H9 (cell line): ENCODE measurements at regions not wholly inside any gene's neighbourhood (a gene's known extent, or its start where the extent isn't known, plus 50 kb on each side); places are given as distances from the start of the nearest gene placed in this dataset.

Source experiments
- DNase-seq: peaks from one replicate; pipeline ENCODE4 v3.0.0-alpha.2; 2017
- H2AFZ ChIP-seq: one replicate; pipeline ENCODE4 v1.6.1; 2013; ENCODE audit warnings: mild to moderate bottlenecking, low read length, control low read depth, moderate library complexity
- H2AK5ac ChIP-seq: 2 replicates; pipeline ENCODE4 v1.6.1; 2013; ENCODE audit warnings: low read length, control low read depth, mixed read lengths; ENCODE audit not compliant: insufficient read length
- H2BK120ac ChIP-seq: one replicate; pipeline ENCODE4 v1.6.1; 2013; ENCODE audit warnings: low read depth, mild to moderate bottlenecking, low read length, control low read depth, inconsistent platforms; ENCODE audit not compliant: poor library complexity, severe bottlenecking
- H2BK12ac ChIP-seq: 2 replicates; pipeline ENCODE4 v1.6.1; 2013; ENCODE audit warnings: low read length, control low read depth, mixed read lengths, low read depth; ENCODE audit not compliant: insufficient read length
- H2BK15ac ChIP-seq: 2 replicates; pipeline ENCODE4 v1.6.1; 2013; ENCODE audit warnings: low read depth, low read length, control low read depth
- H2BK20ac ChIP-seq: one replicate; pipeline ENCODE4 v1.6.1; 2013; ENCODE audit warnings: low read depth, mild to moderate bottlenecking, low read length, control low read depth, inconsistent platforms; ENCODE audit not compliant: poor library complexity, severe bottlenecking
- H2BK5ac ChIP-seq: 2 replicates; pipeline ENCODE4 v1.6.1; 2013; ENCODE audit warnings: low read length, control low read depth, mixed read lengths; ENCODE audit not compliant: insufficient read length
- H3K14ac ChIP-seq: 2 replicates; pipeline ENCODE4 v1.6.1; 2013; ENCODE audit warnings: low read length, control low read depth; ENCODE audit not compliant: insufficient read depth
- H3K18ac ChIP-seq: 2 replicates; pipeline ENCODE4 v1.6.1; 2013; ENCODE audit warnings: low read depth, mild to moderate bottlenecking, mixed read lengths, low read length, control low read depth; ENCODE audit not compliant: insufficient read length
- H3K23ac ChIP-seq: 2 replicates; pipeline ENCODE4 v1.6.1; 2013; ENCODE audit warnings: low read length, control low read depth, mixed read lengths, low read depth; ENCODE audit not compliant: insufficient read length
- H3K23me2 ChIP-seq: 2 replicates; pipeline ENCODE4 v1.6.1; 2013; ENCODE audit warnings: low read depth, mild to moderate bottlenecking, mixed read lengths, low read length, control low read depth; ENCODE audit not compliant: insufficient read length, poor library complexity, severe bottlenecking
- H3K27ac ChIP-seq: 2 replicates; pipeline ENCODE4 v1.5.1; 2013; ENCODE audit warnings: low read length, control low read depth, mixed read lengths, low read depth; ENCODE audit not compliant: insufficient read length
- H3K27me3 ChIP-seq: 2 replicates; pipeline ENCODE4 v1.6.1; 2013; ENCODE audit warnings: low read length, control low read depth, inconsistent platforms; ENCODE audit not compliant: insufficient read depth
- H3K4ac ChIP-seq: 2 replicates; pipeline ENCODE4 v1.6.1; 2013; ENCODE audit warnings: low read depth, mild to moderate bottlenecking, control low read depth, inconsistent platforms, low read length, moderate library complexity
- H3K4me1 ChIP-seq: 2 replicates; pipeline ENCODE4 v1.6.1; 2013; ENCODE audit warnings: low read length, control low read depth, inconsistent platforms; ENCODE audit not compliant: insufficient read depth
- H3K4me2 ChIP-seq: 2 replicates; pipeline ENCODE4 v1.6.1; 2013; ENCODE audit warnings: low read length, control low read depth, mixed read lengths; ENCODE audit not compliant: insufficient read length, insufficient read depth
- H3K56ac ChIP-seq: 2 replicates; pipeline ENCODE4 v1.6.1; 2013; ENCODE audit warnings: low read depth, mild to moderate bottlenecking, mixed read lengths, low read length, control low read depth; ENCODE audit not compliant: insufficient read length
- H3K79me1 ChIP-seq: 2 replicates; pipeline ENCODE4 v1.6.1; 2013; ENCODE audit warnings: low read depth, mild to moderate bottlenecking, moderate library complexity, low read length, control low read depth, inconsistent platforms; ENCODE audit not compliant: insufficient read depth, poor library complexity, severe bottlenecking
- H3K79me2 ChIP-seq: 2 replicates; pipeline ENCODE4 v1.6.1; 2013; ENCODE audit warnings: low read length, control low read depth, inconsistent platforms; ENCODE audit not compliant: insufficient read depth
- H3K9ac ChIP-seq: 2 replicates; pipeline ENCODE4 v1.6.1; 2013; ENCODE audit warnings: low read length, control low read depth, mixed read lengths; ENCODE audit not compliant: insufficient read length; ENCODE audit errors: extremely low read depth
- H3K9me3 ChIP-seq: one replicate; pipeline ENCODE4 v1.6.1; 2013; ENCODE audit warnings: low read depth, low read length, inconsistent platforms; ENCODE audit not compliant: control insufficient read depth
- H3T11ph ChIP-seq: one replicate; pipeline ENCODE4 v1.6.1; 2013; ENCODE audit warnings: mild to moderate bottlenecking, low read length, control low read depth, inconsistent platforms
- H4K20me1 ChIP-seq: one replicate; pipeline ENCODE4 v1.6.1; 2013; ENCODE audit not compliant: control insufficient read depth, insufficient read length, insufficient read depth
- H4K5ac ChIP-seq: 2 replicates; pipeline ENCODE4 v1.6.1; 2013; ENCODE audit warnings: low read depth, mild to moderate bottlenecking, mixed read lengths, low read length, control low read depth; ENCODE audit not compliant: insufficient read length
- H4K8ac ChIP-seq: replicated peaks from 2 replicates; pipeline ENCODE4 v1.6.1; 2013; ENCODE audit warnings: low read length, control low read depth, mixed read lengths, low read depth; ENCODE audit not compliant: insufficient read length
- H4K91ac ChIP-seq: 2 replicates; pipeline ENCODE4 v1.6.1; 2013; ENCODE audit warnings: low read depth, mild to moderate bottlenecking, moderate library complexity, mixed read lengths, low read length, control low read depth; ENCODE audit not compliant: insufficient read length
- H3K27ac Mint-ChIP-seq, 3 experiments: 2 replicates in 2 of 3; 3 replicates in 1 of 3; pipeline ENCODE4 v1.8.0; 2020 to 2021; ENCODE audit warnings: mixed read lengths in 3 of 3, mild to moderate bottlenecking in 1 of 3, moderate library complexity in 1 of 3
- H3K27me3 Mint-ChIP-seq: 2 replicates; pipeline ENCODE4 v1.8.0; 2021; ENCODE audit warnings: low read depth, mild to moderate bottlenecking, moderate library complexity, mixed read lengths
- H3K36me3 Mint-ChIP-seq, 3 experiments: 2 replicates in 2 of 3; 3 replicates in 1 of 3; pipeline ENCODE4 v1.8.0; 2020 to 2021; ENCODE audit warnings: low read depth in 3 of 3, mixed read lengths in 3 of 3; ENCODE audit not compliant: insufficient read depth in 1 of 3
- H3K4me1 Mint-ChIP-seq, 2 experiments: 2 replicates each; pipeline ENCODE4 v1.8.0; 2020; ENCODE audit warnings: mixed read lengths in 2 of 2
- H3K4me3 Mint-ChIP-seq, 2 experiments: 2 replicates in 1 of 2; 3 replicates in 1 of 2; pipeline ENCODE4 v1.8.0; 2020 to 2021; ENCODE audit warnings: mild to moderate bottlenecking in 2 of 2, mixed read lengths in 2 of 2, moderate library complexity in 1 of 2
- H3K9me3 Mint-ChIP-seq, 2 experiments: 2 replicates in 1 of 2; 3 replicates in 1 of 2; pipeline ENCODE4 v1.8.0; 2020; ENCODE audit warnings: mild to moderate bottlenecking in 2 of 2, mixed read lengths in 2 of 2, moderate library complexity in 1 of 2
- CTCF ChIP-seq: fragments of 200-600 bp; sonication (generic); conservative IDR thresholded peaks from 3 replicates; pipeline ENCODE4 v1.8.0; 2021; ENCODE audit warnings: antibody characterized with exemption, mild to moderate bottlenecking
- WGBS: extraction: QIAGEN DNeasy Blood & Tissue Kit; methylation state at CpG from one replicate; pipeline ENCODE4 v1.1.7; 2013; ENCODE audit warnings: missing lambda C conversion rate, low lambda C conversion rate, mixed read lengths; ENCODE audit not compliant: insufficient read length; ENCODE audit errors: extremely low coverage; 5-methylcytosine and 5-hydroxymethylcytosine counted together

GRCh38 chr12:131603939-131604795 lies 106.7 kb upstream of the SFSWAP start:
- no peak overlapping the region for H2AK5ac ChIP-seq
- H3K27ac ChIP-seq = no peak overlapping the region
- no peak overlapping the region for H3K4ac ChIP-seq
- Mint-ChIP-seq H3K27ac (peak overlapping the region in 1 of 3 experiments; percentile 64; a peak in 2 of 7 replicates), H3K9me3 (no peaks in the 10 kb centered on the region; a peak in 2 of 5 replicates), H3K4me1 (peaks cover 13 to 26% of the 10 kb centered on the region in 2 experiments), H3K27me3 (peaks cover 7% of the 10 kb centered on the region), H3K4me3 (no peak overlapping the region; a peak in 1 of 5 replicates), H3K36me3 (peaks cover 0 to 2% (median 0%) of the 10 kb centered on the region in 3 experiments; a peak in 1 of 7 replicates)
- no peak overlapping the region for H4K5ac ChIP-seq
- H3K27me3 ChIP-seq = no peaks in the 10 kb centered on the region
- H2AFZ ChIP-seq = no peak overlapping the region
- H3K23ac ChIP-seq = no peak overlapping the region
- DNase-seq = no peak
- H2BK12ac ChIP-seq = no peak overlapping the region
- WGBS = no CpG with 5 or more reads among the region's 21 CpGs
- no peak overlapping the region for H4K8ac ChIP-seq
- H2BK15ac ChIP-seq = no peak overlapping the region
- TF ChIP-seq CTCF = no peak
- H3K14ac ChIP-seq = no peak overlapping the region
- H3T11ph ChIP-seq = no peak overlapping the region
- no peak overlapping the region for H2BK20ac ChIP-seq
- no peaks in the 10 kb centered on the region for H4K20me1 ChIP-seq
- no peak overlapping the region for H2BK120ac ChIP-seq
- no peak overlapping the region for H2BK5ac ChIP-seq
- H3K9me3 ChIP-seq = no peaks in the 10 kb centered on the region
- no peak overlapping the region for H3K18ac ChIP-seq
- H3K56ac ChIP-seq = no peak overlapping the region
- H3K23me2 ChIP-seq = no peaks in the 10 kb centered on the region
- no peaks in the 10 kb centered on the region for H3K79me2 ChIP-seq
- no peak overlapping the region for H3K9ac ChIP-seq
- H3K4me2 ChIP-seq = no peak overlapping the region
- H4K91ac ChIP-seq = no peak overlapping the region
- H3K4me1 ChIP-seq = no peaks in the 10 kb centered on the region; the same call in 1 of the 2 replicates
- no peaks in the 10 kb centered on the region for H3K79me1 ChIP-seq
